Endothelial cell of umbilical vein (primary cell): ENCODE measurements at regions not wholly inside any gene's neighbourhood (a gene's known extent, or its start where the extent isn't known, plus 50 kb on each side); places are given as distances from the start of the nearest gene placed in this dataset.

Source experiments
- BruUV-seq: library from RNA; stranded (reverse); fragments of 400-500 nt; replicated peaks from 2 replicates; lab custom pipeline; 2021; lab: Mats Ljungman, UMichigan
- CTCF ChIA-PET: fragments of 300-600, 350-600 bp; sonication (Branson Sonifier 250); formaldehyde crosslinking; loops from one replicate; lab custom pipeline; 2021; ENCODE audit warnings: antibody characterized with exemption, inconsistent platforms; lab: Charles Lee
- POLR2A ChIA-PET: fragments of 300-600, 350-600 bp; sonication (Branson Sonifier 250); formaldehyde crosslinking; loops from one replicate; lab custom pipeline; 2021; ENCODE audit warnings: antibody characterized with exemption, inconsistent platforms; lab: Charles Lee
- DNase-seq: peaks from one replicate; pipeline ENCODE4 v3.0.0-alpha.2; 2011; ENCODE audit warnings: low read depth, low spot score
- FAIRE-seq: peaks from 2 replicates; lab custom pipeline; 2011; peaks lifted over from hg19 to GRCh38; lab: Jason Lieb, UNC
- H2AFZ ChIP-seq: 2 replicates; pipeline ENCODE4 v1.6.0; 2012; ENCODE audit warnings: low read depth, low read length, control low read depth, inconsistent platforms
- H3K27ac ChIP-seq: 2 replicates; pipeline ENCODE4 v1.5.1; 2011; ENCODE audit warnings: low read depth, mild to moderate bottlenecking, control low read depth, low read length, moderate library complexity; ENCODE audit not compliant: insufficient read depth
- H3K27me3 ChIP-seq, 2 experiments: 2 replicates each; pipeline versions ENCODE4 v1.6.0 to v1.6.1; 2011; ENCODE audit warnings: low read length in 2 of 2, mixed read lengths in 1 of 2; ENCODE audit not compliant: control insufficient read depth in 2 of 2, insufficient read depth in 2 of 2
- H3K36me3 ChIP-seq, 2 experiments: 2 replicates in 1 of 2; 3 replicates in 1 of 2; pipeline ENCODE4 v1.5.1; 2011; ENCODE audit warnings: low read length in 2 of 2, mild to moderate bottlenecking in 1 of 2, moderate library complexity in 1 of 2; ENCODE audit not compliant: control insufficient read depth in 2 of 2, insufficient read depth in 2 of 2; ENCODE audit errors: extremely low read depth in 1 of 2
- H3K4me1 ChIP-seq: 3 replicates; pipeline ENCODE4 v1.5.1; 2011; ENCODE audit warnings: mild to moderate bottlenecking, low read length; ENCODE audit not compliant: control insufficient read depth, insufficient read depth; ENCODE audit errors: extremely low read depth
- H3K4me2 ChIP-seq: 2 replicates; pipeline ENCODE4 v1.6.1; 2011; ENCODE audit warnings: low read length, control low read depth, mixed read lengths; ENCODE audit not compliant: insufficient read depth
- H3K4me3 ChIP-seq, 3 experiments: fragments of 200-600 bp in 1 of 3; sonication (generic), shearing (Covaris generic) in 1 of 3; replicated peaks in 1 of 3; 2 replicates each; pipeline ENCODE4 v1.5.1; 2011 to 2016; ENCODE audit warnings: control low read depth in 3 of 3, low read length in 3 of 3, mild to moderate bottlenecking in 2 of 3, inconsistent platforms in 1 of 3, low read depth in 1 of 3, moderate library complexity in 1 of 3; ENCODE audit not compliant: insufficient read depth in 1 of 3
- H3K79me2 ChIP-seq: 2 replicates; pipeline ENCODE4 v1.6.0; 2012; ENCODE audit warnings: low read length, inconsistent platforms; ENCODE audit not compliant: control insufficient read depth, insufficient read depth
- H3K9ac ChIP-seq: replicated peaks from 2 replicates; pipeline ENCODE3; 2011; ENCODE audit warnings: low read length, control low read depth; ENCODE audit not compliant: insufficient read depth; ENCODE audit errors: extremely low read depth
- H3K9me1 ChIP-seq: replicated peaks from 3 replicates; pipeline ENCODE4 v1.6.0; 2011; ENCODE audit warnings: mild to moderate bottlenecking, low read length; ENCODE audit not compliant: control insufficient read depth, insufficient read depth; ENCODE audit errors: extremely low read depth
- H3K9me3 ChIP-seq: replicated peaks from 2 replicates; pipeline ENCODE4 v1.5.1; 2012; ENCODE audit warnings: low read length, inconsistent platforms; ENCODE audit not compliant: control insufficient read depth, insufficient read depth
- H4K20me1 ChIP-seq: replicated peaks from 2 replicates; pipeline ENCODE3; 2011; ENCODE audit warnings: mild to moderate bottlenecking, low read length; ENCODE audit not compliant: control insufficient read depth, insufficient read depth; ENCODE audit errors: extremely low read depth
- CTCF ChIP-seq, 2 donors: IDR thresholded peaks; 1 replicate in 1 of 2; 2 replicates in 1 of 2; pipeline ENCODE4 v1.5.1; 2011; ENCODE audit warnings: low read length in 2 of 2, mild to moderate bottlenecking in 2 of 2, moderate library complexity in 2 of 2, control low read depth in 1 of 2, inconsistent platforms in 1 of 2, low read depth in 1 of 2; ENCODE audit not compliant: insufficient read depth in 1 of 2; ENCODE audit errors: extremely low read depth in 1 of 2
- EZH2 ChIP-seq: IDR thresholded peaks from 2 replicates; pipeline ENCODE4 v1.6.1; 2012; ENCODE audit warnings: borderline replicate concordance, low read depth, mild to moderate bottlenecking, moderate library complexity, low read length, inconsistent platforms; ENCODE audit not compliant: severe bottlenecking
- FOS ChIP-seq: IDR thresholded peaks from 2 replicates; pipeline ENCODE4 v1.6.1; 2011; ENCODE audit warnings: mild to moderate bottlenecking, low read length, moderate library complexity, borderline replicate concordance; ENCODE audit not compliant: insufficient read depth
- GATA2 ChIP-seq: IDR thresholded peaks from 2 replicates; pipeline ENCODE4 v1.7.0; 2011; ENCODE audit warnings: low read depth, mild to moderate bottlenecking, moderate library complexity, mixed read lengths, low read length; ENCODE audit not compliant: insufficient read length, insufficient read depth
- JUN ChIP-seq: IDR thresholded peaks from 2 replicates; pipeline ENCODE4 v1.6.1; 2011; ENCODE audit warnings: borderline replicate concordance, low read depth; ENCODE audit not compliant: insufficient read length, insufficient read depth
- MAX ChIP-seq: IDR thresholded peaks from 2 replicates; pipeline ENCODE4 v1.6.1; 2011; ENCODE audit not compliant: insufficient read depth, insufficient read length
- MYC ChIP-seq: IDR thresholded peaks from one replicate; pipeline ENCODE4 v1.6.1; 2011; ENCODE audit warnings: mild to moderate bottlenecking, low read depth, low read length
- POLR2A ChIP-seq: IDR thresholded peaks from 2 replicates; pipeline ENCODE4 v1.6.1; 2012; ENCODE audit warnings: low read depth, mild to moderate bottlenecking, control low read depth, low read length
- POLR2AphosphoS5 ChIP-seq: IDR thresholded peaks from 2 replicates; pipeline ENCODE4 v1.6.1; 2012; ENCODE audit warnings: low read depth, mild to moderate bottlenecking, control low read depth, low read length, moderate library complexity; ENCODE audit not compliant: insufficient read depth
- dilution Hi-C: fragments of 300-500 bp; cut with MboI; formaldehyde crosslinking; loops from one replicate; pipeline ENCODE4 v1.15.0; 2019; ENCODE audit warnings: low sequenced_read_pairs; ENCODE audit not compliant: extremely low pct_ligation_motif_present
- intact Hi-C: fragments of 100-400 bp; cut with micrococcal nuclease; formaldehyde crosslinking; loops from one replicate; pipeline ENCODE4 v1.10.0; 2022

- ChIA-PET CTCF (interaction anchor here (0.8 to 1.3 kb wide), 3 partner anchors 9 to 17 kb away, joined by 3 read pairs; no protein-coding TSS in a partner anchor), POLR2A (no interaction called here)
- Histone ChIP-seq H3K9me1 (no peaks in the 10 kb centered on the region), H3K4me1 (no peaks in the 10 kb centered on the region), H3K27ac (no peak overlapping the region), H3K36me3 (no peaks in the 10 kb centered on the region), H3K4me3 (no peak overlapping the region), H2AFZ (no peak overlapping the region), H3K4me2 (no peak overlapping the region), H4K20me1 (no peaks in the 10 kb centered on the region), H3K27me3 (peaks cover 0 to 6% of the 10 kb centered on the region in 2 experiments), H3K9ac (no peak overlapping the region), H3K9me3 (no peaks in the 10 kb centered on the region), H3K79me2 (no peaks in the 10 kb centered on the region)
- peak; percentile 46 for FAIRE-seq
- dilution Hi-C loops (no loop called here), intact Hi-C loops (no loop called here)
- no TSS peak for BruUV-seq
- DNase-seq, result no peak
- TF ChIP-seq POLR2A, result no peak
- TF ChIP-seq MYC, result no peak
- no peak for TF ChIP-seq GATA2
- TF ChIP-seq JUN, result no peak
- TF ChIP-seq EZH2, result no peak
- no peak for TF ChIP-seq CTCF (IDR thresholded peaks at IDR 0.05; ENCODE audit: extremely low read depth in 1 of 2, insufficient read depth in 1 of 2, low read depth in 1 of 2, low read length in 2 of 2)
- TF ChIP-seq FOS, result no peak
- TF ChIP-seq POLR2AphosphoS5, result no peak
- no peak for TF ChIP-seq MAX
Measured at GRCh38 chr5:158373608-158374395, 514.9 kb upstream of the CLINT1 start.
